NCI-H146 (cell line): ENCODE measurements at regions not wholly inside any gene's neighbourhood (a gene's known extent, or its start where the extent isn't known, plus 50 kb on each side); places are given as distances from the start of the nearest gene placed in this dataset.
"Not testable (repeated sequence)": the region's sequence is repeated elsewhere in the genome, so short reads cannot be mapped to it uniquely, and the experiment has no call there.

Experiments used
- DNase-seq: peaks from one replicate; lab custom pipeline; 2025; lab: John Stamatoyannopoulos, UW

- DNase-seq: not testable (repeated sequence)
Observed at GRCh38 chr5:93682471-93683404, 58.7 kb downstream of the POU5F2 start.

- no peak for DNase-seq
Observed at GRCh38 chr5:93681432-93681831, 60.0 kb downstream of the POU5F2 start.

GRCh38 chr5:93677359-93677891 lies 64.0 kb downstream of the POU5F2 start:
- peak; percentile 88 for DNase-seq

- no peak for DNase-seq
Observed at GRCh38 chr5:93676704-93677103, 64.7 kb downstream of the POU5F2 start.

GRCh38 chr5:93675460-93676450 lies 65.6 kb downstream of the POU5F2 start:
- peak; percentile 71 for DNase-seq

GRCh38 chr5:93674866-93675459 lies 66.4 kb downstream of the POU5F2 start:
- DNase-seq: no peak

GRCh38 chr5:93674138-93674537 lies 67.3 kb downstream of the POU5F2 start:
- peak; percentile 34 for DNase-seq

- peak; percentile 37 for DNase-seq
Observed at GRCh38 chr5:93673316-93673954, 68.0 kb downstream of the POU5F2 start.

GRCh38 chr5:93665648-93666047 lies 75.8 kb downstream of the POU5F2 start:
- peak; percentile 85 for DNase-seq

- no peak for DNase-seq
Observed at GRCh38 chr5:93660677-93661076, 77.7 kb downstream of the NR2F1 start.

GRCh38 chr5:93658044-93658443 lies 75.0 kb downstream of the NR2F1 start:
- DNase-seq: no peak

- no peak for DNase-seq
Observed at GRCh38 chr5:93654676-93655075, 71.7 kb downstream of the NR2F1 start.

GRCh38 chr5:93653716-93654115 lies 70.7 kb downstream of the NR2F1 start:
- no peak for DNase-seq

GRCh38 chr5:93649234-93649900 lies 66.3 kb downstream of the NR2F1 start:
- no peak for DNase-seq

GRCh38 chr5:93644760-93645159 lies 61.7 kb downstream of the NR2F1 start:
- peak; percentile 31 for DNase-seq
